ENCODE measurements at regions not wholly inside any gene's neighbourhood (a gene's known extent, or its start where the extent isn't known, plus 50 kb on each side); places are given as distances from the start of the nearest gene placed in this dataset.
A peak's percentile ranks its signal among the peaks of the same experiment; 100 is the strongest.

DNA sequence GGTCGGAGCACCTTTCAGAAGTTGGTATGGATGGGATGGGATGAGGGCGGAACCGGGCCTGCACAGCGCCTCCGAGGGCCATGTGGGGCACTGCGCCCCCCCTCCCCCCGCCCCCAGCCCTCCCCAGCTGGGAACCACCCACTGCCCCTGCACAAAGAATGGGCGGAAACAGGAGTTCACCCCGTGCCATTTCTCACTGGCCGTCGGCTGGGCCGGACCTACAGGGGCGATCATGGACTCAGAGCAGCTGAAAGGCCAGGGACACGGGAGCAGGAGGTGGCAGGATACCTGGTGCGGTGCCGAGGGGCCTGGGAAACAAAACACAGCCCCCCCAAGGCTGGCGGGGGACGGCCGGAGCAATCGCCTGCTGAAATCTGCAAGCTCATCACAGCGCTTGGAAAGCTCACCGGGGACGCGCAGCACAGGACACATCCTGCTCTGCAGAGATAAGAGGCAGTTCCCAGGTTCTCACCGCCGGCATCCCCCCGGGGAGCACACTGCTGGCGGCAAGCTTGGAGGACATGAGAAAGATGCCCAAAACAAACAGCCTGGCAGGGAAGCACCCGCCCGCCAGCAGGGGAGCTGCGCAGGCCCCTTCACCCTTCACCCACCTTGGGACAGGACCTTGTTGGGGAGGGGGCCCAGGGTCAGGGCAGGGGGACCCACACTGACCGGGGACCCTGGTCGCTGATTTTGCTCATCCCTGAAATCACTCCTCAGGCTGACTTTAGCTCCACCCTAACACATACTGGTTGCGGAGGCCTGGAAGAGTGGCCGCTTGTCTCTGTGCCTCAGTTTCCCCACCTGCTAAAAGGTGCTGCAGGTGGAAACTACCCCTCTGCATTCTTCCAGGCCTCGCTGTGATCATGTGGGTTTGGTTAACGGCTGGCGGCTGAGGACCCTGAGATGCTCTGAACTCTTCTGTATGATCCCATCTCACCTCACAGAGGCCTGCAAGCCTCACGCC is 263.9 kb downstream of the C16orf95 start:
- peaks cover 16 to 33% of the 10 kb centered on the region in 2 donors for H3K27me3 Mint-ChIP-seq
- no peaks in the 10 kb centered on the region for H3K9me3 Mint-ChIP-seq
- no peaks in the 10 kb centered on the region for H3K36me3 Mint-ChIP-seq
- DNase-seq (ENCODE audit: low spot score): no peak
- no peaks in the 10 kb centered on the region for H3K4me1 Mint-ChIP-seq (ENCODE audit: low read depth in 2 of 2)
- no peak overlapping the region for H3K4me3 Mint-ChIP-seq
- H3K27ac Mint-ChIP-seq: no peak overlapping the region
- no peak for ATAC-seq

- no peaks in the 10 kb centered on the region for H3K9me3 Mint-ChIP-seq
Observed at GRCh38 chr16:87054154-87054553, 263.0 kb downstream of the C16orf95 start.

GRCh38 chr16:87054856-87055255 is 262.3 kb downstream of the C16orf95 start:
- DNase-seq (ENCODE audit: low spot score) (no peak), ATAC-seq (no peak)
- no peak overlapping the region for H3K27ac Mint-ChIP-seq
- no peak overlapping the region for H3K4me3 Mint-ChIP-seq
- H3K9me3 Mint-ChIP-seq: no peaks in the 10 kb centered on the region
- H3K36me3 Mint-ChIP-seq: no peaks in the 10 kb centered on the region
- no peaks in the 10 kb centered on the region for H3K4me1 Mint-ChIP-seq (ENCODE audit: low read depth in 2 of 2)
- H3K27me3 Mint-ChIP-seq: peaks cover 14 to 23% of the 10 kb centered on the region in 2 donors

More at GRCh38 chr16:87054154-87054553, 263.0 kb downstream of the C16orf95 start:
- H3K27ac Mint-ChIP-seq: no peak overlapping the region
- ATAC-seq (no peak), DNase-seq (ENCODE audit: low spot score) (no peak)
- H3K36me3 Mint-ChIP-seq: no peaks in the 10 kb centered on the region
- no peak overlapping the region for H3K4me3 Mint-ChIP-seq
- no peaks in the 10 kb centered on the region for H3K4me1 Mint-ChIP-seq (ENCODE audit: low read depth in 2 of 2)
- peaks cover 16 to 28% of the 10 kb centered on the region in 2 donors for H3K27me3 Mint-ChIP-seq

- ATAC-seq (no peak), DNase-seq (ENCODE audit: low spot score) (no peak)
- Mint-ChIP-seq H3K36me3 (no peaks in the 10 kb centered on the region), H3K4me3 (no peak overlapping the region), H3K27me3 (peaks cover 22 to 34% of the 10 kb centered on the region in 2 donors), H3K9me3 (no peaks in the 10 kb centered on the region), H3K27ac (no peak overlapping the region), H3K4me1 (ENCODE audit: low read depth in 2 of 2) (peaks cover 0 to 2% of the 10 kb centered on the region in 2 donors)
Observed at GRCh38 chr16:87056083-87056482, 261.1 kb downstream of the C16orf95 start.

- H3K27me3 Mint-ChIP-seq: peaks cover 22 to 35% of the 10 kb centered on the region in 2 donors
- H3K4me1 Mint-ChIP-seq (ENCODE audit: low read depth in 2 of 2): peaks cover 0 to 2% of the 10 kb centered on the region in 2 donors
- H3K4me3 Mint-ChIP-seq: no peak overlapping the region
- H3K36me3 Mint-ChIP-seq: no peaks in the 10 kb centered on the region
- H3K9me3 Mint-ChIP-seq: no peaks in the 10 kb centered on the region
- ATAC-seq: no peak
- no peak for DNase-seq (ENCODE audit: low spot score)
- H3K27ac Mint-ChIP-seq: no peak overlapping the region
Observed at GRCh38 chr16:87056551-87056950, 260.6 kb downstream of the C16orf95 start.

DNA sequence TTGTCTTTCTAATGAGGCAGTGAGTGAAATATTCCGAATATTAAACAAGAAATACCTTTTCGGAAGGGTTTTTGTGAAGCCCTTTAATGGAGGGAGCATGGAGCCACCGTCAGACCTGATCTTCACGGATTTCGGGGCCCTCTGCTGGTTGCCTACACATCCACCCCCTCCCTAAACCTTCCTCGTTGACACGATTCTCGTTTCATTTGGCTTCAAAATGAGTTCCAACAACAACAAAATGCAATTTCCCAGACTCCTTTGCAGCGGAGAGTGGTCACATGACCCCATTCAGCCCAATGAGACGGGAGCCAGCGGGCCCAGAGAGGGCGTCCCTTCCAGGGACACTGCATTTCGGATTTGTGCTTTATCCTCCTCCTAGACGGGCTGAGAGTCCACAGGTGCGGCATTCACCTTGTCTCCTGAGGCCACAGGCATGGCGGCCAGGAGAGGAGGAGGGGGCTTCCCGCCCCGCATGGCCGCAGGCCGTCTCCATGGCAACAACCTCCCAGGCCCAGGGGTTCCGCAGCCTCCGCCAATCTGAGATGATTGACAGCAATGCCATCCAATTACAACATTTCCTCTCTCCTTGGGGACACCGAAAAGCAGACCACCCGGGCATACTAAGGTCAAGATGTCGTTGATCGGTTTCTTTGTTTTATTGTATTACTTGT is 259.8 kb downstream of the C16orf95 start:
- Mint-ChIP-seq H3K4me3 (no peak overlapping the region), H3K4me1 (ENCODE audit: low read depth in 2 of 2) (peaks cover 0 to 2% of the 10 kb centered on the region in 2 donors), H3K27me3 (peaks cover 16 to 28% of the 10 kb centered on the region in 2 donors), H3K9me3 (no peaks in the 10 kb centered on the region), H3K36me3 (no peaks in the 10 kb centered on the region), H3K27ac (no peak overlapping the region)
- ATAC-seq (no peak), DNase-seq (ENCODE audit: low spot score) (no peak)

DNA sequence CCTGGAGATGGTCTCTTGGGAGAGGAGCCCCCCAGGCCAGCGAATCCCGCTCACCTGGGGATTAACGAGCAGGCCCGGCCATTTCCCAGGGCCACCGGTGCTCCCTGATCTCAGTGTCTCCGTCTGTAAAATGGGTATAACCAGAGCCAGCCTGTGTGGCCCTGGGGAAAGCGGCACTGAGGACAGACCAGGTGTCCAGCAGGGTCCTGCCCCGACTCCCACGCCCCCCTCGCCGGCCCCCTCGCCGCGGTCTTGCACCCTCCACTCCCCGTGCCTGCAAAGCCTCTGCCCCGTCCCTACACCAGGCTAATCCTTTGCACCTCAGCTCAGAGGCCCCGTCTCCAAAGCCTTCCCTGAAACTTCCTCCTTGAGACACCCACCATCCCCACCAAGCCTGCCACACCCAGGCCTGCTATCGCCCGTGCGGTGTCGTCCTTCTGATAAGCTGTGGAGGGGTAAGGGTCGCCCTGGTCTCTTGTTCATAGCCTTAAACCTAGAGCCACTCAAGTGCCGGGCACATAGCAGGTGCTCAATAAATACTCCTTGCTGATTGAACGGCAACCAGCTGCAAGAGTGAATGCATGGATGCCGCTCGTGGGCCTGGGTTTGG is 259.1 kb downstream of the C16orf95 start:
- H3K4me1 Mint-ChIP-seq (ENCODE audit: low read depth in 2 of 2): peaks cover 0 to 2% of the 10 kb centered on the region in 2 donors

GRCh38 chr16:87058728-87059250 is 258.4 kb downstream of the C16orf95 start:
- Mint-ChIP-seq H3K27me3 (peaks cover 18 to 34% of the 10 kb centered on the region in 2 donors), H3K36me3 (no peaks in the 10 kb centered on the region), H3K4me3 (no peak overlapping the region), H3K9me3 (no peaks in the 10 kb centered on the region), H3K27ac (no peak overlapping the region), H3K4me1 (ENCODE audit: low read depth in 2 of 2) (peaks cover 0 to 2% of the 10 kb centered on the region in 2 donors)
- no peak for ATAC-seq
- DNase-seq (ENCODE audit: low spot score): no peak

More for the DNA sequence above, 259.1 kb downstream of the C16orf95 start:
- peak in 1 of 2 donors; percentile 10 for ATAC-seq
- H3K36me3 Mint-ChIP-seq: no peaks in the 10 kb centered on the region
- no peak overlapping the region for H3K27ac Mint-ChIP-seq
- H3K27me3 Mint-ChIP-seq: peaks cover 15 to 32% of the 10 kb centered on the region in 2 donors
- no peak for DNase-seq (ENCODE audit: low spot score)
- no peak overlapping the region for H3K4me3 Mint-ChIP-seq
- H3K9me3 Mint-ChIP-seq: no peaks in the 10 kb centered on the region

DNA sequence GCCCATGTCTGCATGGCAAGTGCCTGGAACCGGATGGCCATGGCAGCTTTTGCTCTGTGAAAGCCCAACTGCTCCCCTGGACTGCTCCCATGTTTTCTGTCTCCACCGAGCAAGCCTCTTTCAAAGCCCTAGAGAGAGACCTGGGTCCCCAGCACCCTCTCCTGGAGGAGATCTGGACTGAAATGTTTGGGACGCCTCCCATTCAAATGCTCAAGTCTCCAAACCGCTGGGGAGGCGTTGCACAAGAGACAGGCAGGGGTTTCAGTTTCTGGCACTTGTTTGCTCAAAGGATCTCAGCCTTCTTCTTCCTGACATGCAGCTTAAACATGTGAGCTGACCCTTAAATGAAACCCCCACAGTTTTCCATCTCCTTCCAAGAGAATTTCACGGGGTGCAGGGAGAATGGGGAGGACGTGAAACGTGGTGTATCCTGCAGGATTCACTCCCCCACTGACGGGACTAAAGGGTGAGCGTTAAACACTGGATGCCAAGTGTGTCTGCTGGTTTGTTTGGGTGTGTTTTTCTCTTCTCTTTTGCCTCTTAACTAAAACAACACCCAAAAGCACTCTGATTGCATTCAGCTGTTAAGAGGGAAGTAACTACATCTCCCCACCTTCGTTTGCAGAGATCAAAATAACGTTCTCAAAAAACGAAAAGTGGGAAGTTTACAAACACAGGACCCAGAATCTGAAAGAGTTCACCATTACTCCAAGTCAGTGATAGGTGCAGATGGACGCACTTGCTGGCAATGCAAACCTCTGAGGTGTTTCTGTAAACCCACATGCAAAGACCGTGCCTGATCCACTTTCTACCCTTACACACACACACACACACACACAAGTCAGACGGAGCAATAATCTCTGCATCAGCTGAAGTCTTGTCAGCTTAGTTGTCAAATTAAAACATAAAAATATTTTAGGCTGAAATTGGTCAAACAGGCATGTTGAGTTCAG is 256.9 kb downstream of the C16orf95 start:
- DNase-seq (ENCODE audit: low spot score) (no peak), ATAC-seq (peak in 1 of 2 donors; percentile 30)
- Mint-ChIP-seq H3K4me3 (peak overlapping the region; percentile 9), H3K36me3 (no peaks in the 10 kb centered on the region), H3K27me3 (peaks cover 21 to 37% of the 10 kb centered on the region in 2 donors), H3K4me1 (ENCODE audit: low read depth in 2 of 2) (peaks cover 0 to 4% of the 10 kb centered on the region in 2 donors), H3K27ac (no peak overlapping the region), H3K9me3 (no peaks in the 10 kb centered on the region)

DNA sequence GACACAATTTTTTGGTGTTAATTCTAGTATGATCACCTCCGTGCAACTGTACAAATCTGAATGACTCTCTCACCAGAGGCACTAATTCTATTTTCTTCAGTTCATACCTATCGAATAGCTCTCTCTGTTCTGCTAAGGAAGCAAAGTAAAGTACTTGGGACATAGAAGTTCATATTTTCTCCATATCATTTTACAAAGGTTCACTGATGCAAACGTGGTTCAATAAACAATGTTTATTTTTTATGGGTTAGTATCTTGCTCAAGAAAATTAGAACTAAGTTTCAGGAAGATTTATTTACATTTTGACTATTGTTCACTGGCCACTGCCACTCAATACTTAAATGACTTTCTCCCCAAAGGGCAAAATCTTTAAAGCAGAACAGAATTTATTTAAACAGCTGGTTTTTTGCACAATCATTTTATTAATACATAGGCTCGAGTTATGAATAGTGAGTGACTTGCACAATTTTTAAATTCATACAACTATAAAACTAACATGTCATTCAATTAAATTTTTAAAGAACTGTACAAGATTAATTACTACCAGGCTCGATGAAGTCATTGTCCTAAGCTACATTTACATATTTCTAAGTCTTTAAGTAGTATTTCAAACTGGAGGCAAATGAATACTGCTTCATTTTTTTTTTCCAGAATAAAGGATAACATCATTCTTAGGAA is 255.8 kb downstream of the C16orf95 start:
- Mint-ChIP-seq H3K27me3 (peaks cover 30 to 44% of the 10 kb centered on the region in 2 donors), H3K4me3 (no peak overlapping the region), H3K27ac (no peak overlapping the region), H3K9me3 (no peaks in the 10 kb centered on the region), H3K4me1 (ENCODE audit: low read depth in 2 of 2) (peaks cover 0 to 6% of the 10 kb centered on the region in 2 donors), H3K36me3 (no peaks in the 10 kb centered on the region)
- ATAC-seq (no peak), DNase-seq (ENCODE audit: low spot score) (no peak)

GRCh38 chr16:87062569-87063442 is 254.4 kb downstream of the C16orf95 start:
- Mint-ChIP-seq H3K9me3 (no peaks in the 10 kb centered on the region), H3K27ac (no peak overlapping the region), H3K36me3 (no peaks in the 10 kb centered on the region), H3K4me1 (ENCODE audit: low read depth in 2 of 2) (peaks cover 0 to 6% of the 10 kb centered on the region in 2 donors), H3K4me3 (no peak overlapping the region), H3K27me3 (peaks cover 30 to 44% of the 10 kb centered on the region in 2 donors)
- DNase-seq (ENCODE audit: low spot score) (no peak), ATAC-seq (peak in 1 of 2 donors; percentile 72)

Measured in natural killer cell treated with Interleukin-12 subunit alpha and Interleukin-12 subunit beta and Interleukin-15 and Interleukin-18, amount 100 ng/mL, for 72 hours (primary cell).